ENCODE measurements at regions not wholly inside any gene's neighbourhood (a gene's known extent, or its start where the extent isn't known, plus 50 kb on each side); places are given as distances from the start of the nearest gene placed in this dataset.

DNA sequence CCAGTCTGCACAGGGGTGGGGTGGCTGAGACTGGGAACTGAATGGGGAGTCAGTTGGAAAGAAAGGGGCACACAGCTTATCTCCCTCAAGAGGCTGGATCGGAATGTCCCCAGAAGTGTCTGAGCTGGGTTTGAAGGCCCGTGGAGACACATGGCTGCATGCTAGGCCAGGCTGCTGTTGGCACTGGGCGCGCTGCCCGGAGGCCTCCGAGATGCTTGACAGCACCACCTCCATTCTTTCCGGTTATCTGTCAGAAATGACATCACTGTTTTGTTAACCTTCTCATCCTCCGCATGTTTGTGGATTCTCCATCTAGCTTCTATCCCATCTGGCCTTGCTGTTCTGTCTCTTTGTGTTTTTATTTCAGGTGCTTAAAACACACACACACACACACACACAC, 85.5 kb downstream of the APIP start:
- no peaks in the 10 kb centered on the region for H3K9me3 ChIP-seq (ENCODE audit: control insufficient read depth, low read length)
- H3K4me2 ChIP-seq (ENCODE audit: low read length): no peak overlapping the region
- H3K4me1 ChIP-seq: peaks cover 3% of the 10 kb centered on the region
- H3K27me3 ChIP-seq (ENCODE audit: control insufficient read depth, insufficient read depth, low read length): no peaks in the 10 kb centered on the region
- H3K27ac ChIP-seq: no peak overlapping the region
- H2AFZ ChIP-seq: peak overlapping the region; percentile 31
- TF ChIP-seq, protein P1, sequence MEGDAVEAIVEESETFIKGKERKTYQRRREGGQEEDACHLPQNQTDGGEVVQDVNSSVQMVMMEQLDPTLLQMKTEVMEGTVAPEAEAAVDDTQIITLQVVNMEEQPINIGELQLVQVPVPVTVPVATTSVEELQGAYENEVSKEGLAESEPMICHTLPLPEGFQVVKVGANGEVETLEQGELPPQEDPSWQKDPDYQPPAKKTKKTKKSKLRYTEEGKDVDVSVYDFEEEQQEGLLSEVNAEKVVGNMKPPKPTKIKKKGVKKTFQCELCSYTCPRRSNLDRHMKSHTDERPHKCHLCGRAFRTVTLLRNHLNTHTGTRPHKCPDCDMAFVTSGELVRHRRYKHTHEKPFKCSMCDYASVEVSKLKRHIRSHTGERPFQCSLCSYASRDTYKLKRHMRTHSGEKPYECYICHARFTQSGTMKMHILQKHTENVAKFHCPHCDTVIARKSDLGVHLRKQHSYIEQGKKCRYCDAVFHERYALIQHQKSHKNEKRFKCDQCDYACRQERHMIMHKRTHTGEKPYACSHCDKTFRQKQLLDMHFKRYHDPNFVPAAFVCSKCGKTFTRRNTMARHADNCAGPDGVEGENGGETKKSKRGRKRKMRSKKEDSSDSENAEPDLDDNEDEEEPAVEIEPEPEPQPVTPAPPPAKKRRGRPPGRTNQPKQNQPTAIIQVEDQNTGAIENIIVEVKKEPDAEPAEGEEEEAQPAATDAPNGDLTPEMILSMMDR (IDR thresholded peaks at IDR 0.05): no peak
- H3K36me3 ChIP-seq (ENCODE audit: control insufficient read depth, insufficient read depth, low read length): no peaks in the 10 kb centered on the region
- H3K4me3 ChIP-seq (ENCODE audit: low read depth, low read length): no peak overlapping the region
- no peaks in the 10 kb centered on the region for H3K79me2 ChIP-seq
- H3K9ac ChIP-seq: no peak overlapping the region

DNA sequence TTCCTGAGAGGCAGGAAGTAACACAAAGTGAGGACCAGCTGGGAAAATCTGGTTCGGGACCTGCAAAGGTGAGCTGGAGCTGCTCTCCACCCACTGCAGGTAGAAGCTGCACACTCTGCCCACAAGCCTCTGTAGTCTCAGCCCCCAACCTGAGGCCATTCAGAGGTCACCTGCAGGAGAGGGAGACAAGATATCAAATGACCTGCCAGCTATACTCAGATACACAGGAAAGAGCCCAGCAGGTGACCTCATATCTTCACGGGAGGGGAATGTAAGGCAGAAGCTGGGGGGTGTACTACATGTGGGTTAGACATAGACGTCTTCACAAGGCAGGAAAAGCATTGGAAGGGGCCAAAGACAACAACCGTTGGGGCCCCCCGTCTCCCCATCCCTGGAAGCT, 86.1 kb downstream of the APIP start:
- TF ChIP-seq, protein P1 (IDR thresholded peaks at IDR 0.05): no peak

DNA sequence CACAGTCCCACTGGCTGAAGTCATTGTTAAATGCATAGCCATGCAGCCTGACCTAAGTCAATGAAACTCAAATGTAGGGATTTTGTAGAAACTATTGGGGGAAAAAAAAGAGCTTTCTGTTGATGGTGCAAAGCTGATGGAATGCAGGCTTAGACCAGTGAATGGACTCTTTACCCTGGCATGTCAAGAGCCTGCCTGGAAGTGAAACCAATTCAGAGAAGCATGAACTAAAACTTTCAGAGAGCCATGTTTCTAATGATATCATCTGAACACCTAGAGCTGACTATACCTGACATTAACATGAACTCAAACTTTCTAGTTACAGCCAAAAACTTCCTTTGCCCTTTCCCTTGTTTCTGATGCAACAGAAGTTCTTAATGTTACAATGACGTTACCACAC, 89.0 kb downstream of the APIP start:
- no peaks in the 10 kb centered on the region for H3K79me2 ChIP-seq
- H3K36me3 ChIP-seq (ENCODE audit: control insufficient read depth, insufficient read depth, low read length): no peaks in the 10 kb centered on the region
- H2AFZ ChIP-seq: no peak overlapping the region
- H3K27ac ChIP-seq: no peak overlapping the region
- TF ChIP-seq, protein P1 (IDR thresholded peaks at IDR 0.05): no peak
- no peak overlapping the region for H3K4me3 ChIP-seq (ENCODE audit: low read depth, low read length)
- no peak overlapping the region for H3K9ac ChIP-seq
- no peaks in the 10 kb centered on the region for H3K9me3 ChIP-seq (ENCODE audit: control insufficient read depth, low read length)
- H3K4me1 ChIP-seq: peaks cover 3% of the 10 kb centered on the region
- H3K27me3 ChIP-seq (ENCODE audit: control insufficient read depth, insufficient read depth, low read length): no peaks in the 10 kb centered on the region
- no peak overlapping the region for H3K4me2 ChIP-seq (ENCODE audit: low read length)

More for the DNA sequence above, 86.1 kb downstream of the APIP start:
- Histone ChIP-seq H2AFZ (peak overlapping the region; percentile 31), H3K4me2 (ENCODE audit: low read length) (no peak overlapping the region), H3K9me3 (ENCODE audit: control insufficient read depth, low read length) (no peaks in the 10 kb centered on the region), H3K79me2 (no peaks in the 10 kb centered on the region), H3K27ac (no peak overlapping the region), H3K36me3 (ENCODE audit: control insufficient read depth, insufficient read depth, low read length) (no peaks in the 10 kb centered on the region), H3K27me3 (ENCODE audit: control insufficient read depth, insufficient read depth, low read length) (no peaks in the 10 kb centered on the region), H3K4me3 (ENCODE audit: low read depth, low read length) (no peak overlapping the region), H3K9ac (no peak overlapping the region), H3K4me1 (peaks cover 3% of the 10 kb centered on the region)

DNA sequence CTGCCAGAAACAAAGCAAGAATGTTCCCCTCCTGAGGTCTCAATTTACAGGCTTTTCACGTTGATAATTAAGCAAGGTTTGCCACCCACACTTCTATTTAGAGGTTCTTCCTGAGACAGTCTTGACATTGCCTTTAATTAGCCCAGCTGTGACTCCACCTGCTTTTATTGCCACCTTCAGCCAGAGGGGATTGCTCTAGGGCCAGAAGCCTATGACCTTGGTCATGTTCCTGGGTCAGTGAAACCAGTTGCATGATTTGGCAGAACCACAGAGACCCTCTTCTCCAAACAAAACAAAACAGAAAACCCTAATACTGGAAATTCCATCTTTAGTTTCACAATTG, 89.8 kb downstream of the APIP start:
- no peak overlapping the region for H3K4me3 ChIP-seq (ENCODE audit: low read depth, low read length)
- H3K9me3 ChIP-seq (ENCODE audit: control insufficient read depth, low read length): no peaks in the 10 kb centered on the region
- no peaks in the 10 kb centered on the region for H3K27me3 ChIP-seq (ENCODE audit: control insufficient read depth, insufficient read depth, low read length)
- H3K36me3 ChIP-seq (ENCODE audit: control insufficient read depth, insufficient read depth, low read length): no peaks in the 10 kb centered on the region
- no peak overlapping the region for H3K4me2 ChIP-seq (ENCODE audit: low read length)
- TF ChIP-seq, protein P1 (IDR thresholded peaks at IDR 0.05): no peak
- H3K27ac ChIP-seq: no peak overlapping the region
- H3K79me2 ChIP-seq: no peaks in the 10 kb centered on the region
- H3K9ac ChIP-seq: no peak overlapping the region
- H2AFZ ChIP-seq: no peak overlapping the region
- peaks cover 3% of the 10 kb centered on the region for H3K4me1 ChIP-seq

DNA sequence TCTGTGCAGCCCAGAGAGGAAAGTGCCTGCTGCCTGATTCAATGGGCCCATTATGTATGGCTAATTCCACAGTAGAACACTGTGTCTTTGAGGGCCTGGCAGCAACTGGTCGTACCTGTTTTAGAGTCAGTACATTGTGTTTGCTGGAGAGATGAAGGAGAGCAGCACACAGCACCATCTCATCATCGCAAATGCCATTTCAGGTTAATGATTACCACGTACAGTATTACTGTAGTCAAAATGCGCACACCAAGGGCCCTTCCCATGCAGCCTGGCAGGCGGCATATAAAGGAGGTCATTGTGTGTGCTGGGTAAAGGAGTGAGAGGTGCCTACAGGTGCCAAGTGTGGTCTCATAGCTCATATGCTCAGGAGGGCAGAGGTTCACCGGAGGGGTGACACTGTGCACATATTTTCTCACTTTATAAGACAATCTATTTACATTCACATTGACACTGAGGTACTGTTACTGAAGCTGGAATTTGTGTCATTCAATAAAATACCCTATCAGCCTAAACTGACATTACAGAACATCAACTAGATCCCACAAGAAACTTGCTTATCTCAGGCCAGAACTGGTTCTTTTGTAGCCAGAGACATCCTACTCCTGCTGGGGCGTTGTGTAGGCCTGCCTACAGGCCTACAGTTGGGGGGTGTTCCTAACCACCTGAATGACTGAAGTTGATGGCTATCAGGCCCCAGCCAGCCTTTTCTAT, 90.4 kb downstream of the APIP start:
- Histone ChIP-seq H3K27me3 (ENCODE audit: control insufficient read depth, insufficient read depth, low read length) (no peaks in the 10 kb centered on the region), H3K9ac (no peak overlapping the region)

More for the DNA sequence above, 90.4 kb downstream of the APIP start:
- H3K27ac ChIP-seq: no peak overlapping the region
- H3K4me3 ChIP-seq (ENCODE audit: low read depth, low read length): no peak overlapping the region
- H3K9me3 ChIP-seq (ENCODE audit: control insufficient read depth, low read length): no peaks in the 10 kb centered on the region
- H3K79me2 ChIP-seq: no peaks in the 10 kb centered on the region
- TF ChIP-seq, protein P1 (IDR thresholded peaks at IDR 0.05): no peak
- H2AFZ ChIP-seq: no peak overlapping the region
- no peaks in the 10 kb centered on the region for H3K36me3 ChIP-seq (ENCODE audit: control insufficient read depth, insufficient read depth, low read length)
- no peak overlapping the region for H3K4me2 ChIP-seq (ENCODE audit: low read length)
- H3K4me1 ChIP-seq: peaks cover 3% of the 10 kb centered on the region
